K562 (cell line): ENCODE measurements at regions not wholly inside any gene's neighbourhood (a gene's known extent, or its start where the extent isn't known, plus 50 kb on each side); places are given as distances from the start of the nearest gene placed in this dataset.

Source experiments
- ATAC-seq: fragments of 200-7000 bp; cut with Tn5 transposase; 3 replicates; pipeline ENCODE4 v1.9.1; 2020; ENCODE audit warnings: moderate library complexity
- BruUV-seq: library from RNA; stranded (reverse); fragments of 400-500 nt; replicated peaks from 2 replicates; lab custom pipeline; 2021; lab: Mats Ljungman, UMichigan
- CTCF ChIA-PET: fragments of 300-600 bp; formaldehyde crosslinking; extraction: SDS; loops from one replicate; lab custom pipeline; 2021; ENCODE audit warnings: low intra/inter-chr PET ratio; lab: Yijun Ruan, JAX
- POLR2A ChIA-PET: fragments of 300-600, 350-650 bp; sonication (Branson Sonifier 250); formaldehyde crosslinking; extraction: SDS; loops from one replicate; lab custom pipeline; 2021; ENCODE audit warnings: antibody characterized with exemption, inconsistent platforms; lab: Yijun Ruan, JAX
- DNase-seq, 4 experiments: peaks; one replicate each; pipeline versions ENCODE4 v3.0.0 to v3.0.0-alpha.2; 2011 to 2018; ENCODE audit warnings: low spot score in 3 of 4, mixed read lengths in 3 of 4; ENCODE audit errors: extremely low read depth in 1 of 4
- FAIRE-seq: peaks from 2 replicates; lab custom pipeline; 2011; peaks lifted over from hg19 to GRCh38; lab: Jason Lieb, UNC
- H2AFZ ChIP-seq: 2 replicates; pipeline ENCODE4 v1.6.0; 2011; ENCODE audit warnings: low read depth, low read length, control low read depth, inconsistent platforms
- H3K27ac ChIP-seq: fragments of 200-600 bp; 3 replicates; pipeline ENCODE4 v1.8.0; 2011; ENCODE audit warnings: low read depth, mild to moderate bottlenecking, control low read depth, inconsistent platforms, low read length, moderate library complexity, mixed read lengths; ENCODE audit errors: extremely low read depth
- H3K27me3 ChIP-seq, 2 experiments: fragments of 300-600 bp in 1 of 2; 2 replicates in 1 of 2; 3 replicates in 1 of 2; pipeline versions ENCODE4 v1.6.0 to v1.8.0; 2011; ENCODE audit warnings: inconsistent platforms in 2 of 2, low read length in 2 of 2, mild to moderate bottlenecking in 1 of 2, mixed read lengths in 1 of 2, moderate library complexity in 1 of 2; ENCODE audit not compliant: control insufficient read depth in 2 of 2, insufficient read depth in 2 of 2
- H3K36me3 ChIP-seq: fragments of 300-600 bp; 3 replicates; pipeline ENCODE4 v1.8.0; 2011; ENCODE audit warnings: mild to moderate bottlenecking, low read length, inconsistent platforms; ENCODE audit not compliant: control insufficient read depth, insufficient read depth
- H3K4me1 ChIP-seq, 2 experiments: fragments of 200-600 bp in 1 of 2; replicated peaks in 1 of 2; 2 replicates in 1 of 2; 3 replicates in 1 of 2; pipeline versions ENCODE4 v1.5.1 to v1.8.0; 2011; ENCODE audit warnings: inconsistent platforms in 2 of 2, low read length in 2 of 2, mild to moderate bottlenecking in 1 of 2, mixed read lengths in 1 of 2, moderate library complexity in 1 of 2; ENCODE audit not compliant: control insufficient read depth in 2 of 2, insufficient read depth in 2 of 2
- H3K4me2 ChIP-seq: 2 replicates; pipeline ENCODE4 v1.6.1; 2011; ENCODE audit warnings: low read length, control low read depth, inconsistent platforms, mixed read lengths; ENCODE audit not compliant: insufficient read depth
- H3K4me3 ChIP-seq: fragments of 200-600 bp; sonication (generic), shearing (Covaris generic); 2 replicates; pipeline ENCODE4 v1.5.1; 2016; ENCODE audit warnings: control low read depth, inconsistent platforms
- H3K79me2 ChIP-seq: fragments of 200-600 bp; 3 replicates; pipeline ENCODE4 v1.8.0; 2011; ENCODE audit warnings: low read length, inconsistent platforms; ENCODE audit not compliant: control insufficient read depth, insufficient read depth
- H3K9ac ChIP-seq, 2 experiments: 2 replicates each; pipeline versions ENCODE4 v1.6.0 to v1.6.1; 2011; ENCODE audit warnings: low read depth in 2 of 2, low read length in 2 of 2, control low read depth in 1 of 2, inconsistent platforms in 1 of 2, mild to moderate bottlenecking in 1 of 2, mixed read lengths in 1 of 2; ENCODE audit not compliant: insufficient read depth in 1 of 2
- H3K9me1 ChIP-seq: one replicate; pipeline ENCODE4 v1.6.0; 2011; ENCODE audit warnings: inconsistent platforms, mild to moderate bottlenecking, low read length, moderate library complexity; ENCODE audit not compliant: control insufficient read depth, insufficient read depth
- H3K9me3 ChIP-seq: replicated peaks from 2 replicates; pipeline ENCODE4 v1.5.1; 2011; ENCODE audit warnings: low read depth, low read length, inconsistent platforms; ENCODE audit not compliant: control insufficient read depth, insufficient read depth
- H4K20me1 ChIP-seq: replicated peaks from 2 replicates; pipeline ENCODE4 v1.6.1; 2011; ENCODE audit warnings: low read length, inconsistent platforms, mixed read lengths; ENCODE audit not compliant: control insufficient read depth, insufficient read depth
- ASH1L ChIP-seq: fragments of 450-650 bp; IDR thresholded peaks from 2 replicates; pipeline ENCODE4 v1.6.1; 2018; ENCODE audit warnings: borderline replicate concordance, mild to moderate bottlenecking, low read depth; ENCODE audit not compliant: partially characterized antibody
- ESRRB ChIP-seq: fragments of 250-450 bp; sonication (Bioruptor Pico); IDR thresholded peaks from 2 replicates; pipeline ENCODE4 v1.5.0; 2020; ENCODE audit warnings: mild to moderate bottlenecking, moderate library complexity, borderline replicate concordance
- FOXK1 ChIP-seq: sonication (generic); formaldehyde crosslinking; IDR thresholded peaks from 2 replicates; pipeline ENCODE4 v1.8.0; 2022; ENCODE audit warnings: missing genetic modification reagents, mild to moderate bottlenecking, borderline replicate concordance
- FUS ChIP-seq: fragments of 200-400 bp; formaldehyde crosslinking; optimal IDR thresholded peaks from 2 replicates; pipeline ENCODE3; 2017; ENCODE audit warnings: low read depth, low read length
- HNRNPK ChIP-seq: fragments of 200-400 bp; formaldehyde crosslinking; IDR thresholded peaks from one replicate; pipeline ENCODE4 v1.6.1; 2018; ENCODE audit warnings: mild to moderate bottlenecking, low read depth, low read length; ENCODE audit not compliant: poor library complexity, severe bottlenecking
- MAFK ChIP-seq: IDR thresholded peaks from 2 replicates; pipeline ENCODE4 v1.6.1; 2011; ENCODE audit warnings: low read length, improper control_type of control experiment
- MXI1 ChIP-seq: IDR thresholded peaks from 2 replicates; pipeline ENCODE4 v1.6.1; 2011; ENCODE audit warnings: low read depth, mild to moderate bottlenecking, improper control_type of control experiment, low read length
- NFIC ChIP-seq: fragments of 450-650 bp; IDR thresholded peaks from 2 replicates; pipeline ENCODE4 v1.6.1; 2017; ENCODE audit warnings: mild to moderate bottlenecking, inconsistent platforms
- PTRF ChIP-seq: fragments of 450-650 bp; IDR thresholded peaks from 2 replicates; pipeline ENCODE4 v1.6.1; 2016; ENCODE audit warnings: mild to moderate bottlenecking, missing genetic modification characterization, missing compliant biosample characterization
- RBM17 ChIP-seq: fragments of 200-400 bp; formaldehyde crosslinking; IDR thresholded peaks from 2 replicates; pipeline ENCODE4 v1.6.1; 2017; ENCODE audit warnings: low read depth, mild to moderate bottlenecking, low read length, borderline replicate concordance
- SPI1 ChIP-seq: IDR thresholded peaks from 2 replicates; pipeline ENCODE4 v1.6.1; 2011; ENCODE audit warnings: low read depth, low read length, control low read depth, borderline replicate concordance
- SREBF1 ChIP-seq: fragments of 150-350 bp; IDR thresholded peaks from 2 replicates; pipeline ENCODE4 v1.6.1; 2014; ENCODE audit warnings: antibody characterized with exemption, low read depth, low read length, borderline replicate concordance
- SRSF3 ChIP-seq: fragments of 200-400 bp; formaldehyde crosslinking; IDR thresholded peaks from 2 replicates; pipeline ENCODE4 v1.6.1; 2016; ENCODE audit warnings: mild to moderate bottlenecking, low read length, moderate library complexity; ENCODE audit not compliant: insufficient read depth
- SUPT5H ChIP-seq: fragments of 450-650 bp; IDR thresholded peaks from 2 replicates; pipeline ENCODE4 v1.6.1; 2016
- TAL1 ChIP-seq: fragments of 450-650 bp; IDR thresholded peaks from 2 replicates; pipeline ENCODE4 v1.6.1; 2016; ENCODE audit warnings: mild to moderate bottlenecking
- ZNF76 ChIP-seq: fragments of 250-450 bp; sonication (Bioruptor Pico); IDR thresholded peaks from 2 replicates; pipeline ENCODE4 v1.4.0; 2020; ENCODE audit warnings: mild to moderate bottlenecking, moderate library complexity, borderline replicate concordance
- WGBS: fragments of 100-300 bp; shearing (Covaris generic); methylation state at CpG from one replicate; pipeline ENCODE4 v1.1.6; 2016; ENCODE audit warnings: low coverage, mixed read lengths; ENCODE audit not compliant: insufficient coverage; ENCODE audit errors: missing lambda C conversion rate; 5-methylcytosine and 5-hydroxymethylcytosine counted together
- in situ Hi-C: fragments of 300-500 bp; cut with MboI; formaldehyde crosslinking; loops from 4 replicates; pipeline ENCODE4 v1.15.0; 2018; ENCODE audit warnings: inconsistent platforms, mixed read lengths
- intact Hi-C: fragments of 100-400 bp; cut with micrococcal nuclease; formaldehyde crosslinking; loops from 2 replicates; pipeline ENCODE4 v1.14.2; 2022
- TF ChIP-seq, protein P1 (sequence below): IDR thresholded peaks from 2 replicates; pipeline ENCODE4 v1.6.1; 2011; ENCODE audit not compliant: insufficient read length; ENCODE audit errors: extremely low read depth
- TF ChIP-seq, protein P2 (sequence below): fragments of 250-450 bp; sonication (Bioruptor Pico); IDR thresholded peaks from 2 replicates; pipeline ENCODE4 v1.8.0; 2022; ENCODE audit warnings: inconsistent platforms, mild to moderate bottlenecking, moderate library complexity, borderline replicate concordance
- TF ChIP-seq, protein P3 (sequence below): fragments of 450-650 bp; formaldehyde crosslinking; IDR thresholded peaks from 2 replicates; pipeline ENCODE4 v1.4.0; 2020; ENCODE audit warnings: mild to moderate bottlenecking, moderate library complexity

DNA sequence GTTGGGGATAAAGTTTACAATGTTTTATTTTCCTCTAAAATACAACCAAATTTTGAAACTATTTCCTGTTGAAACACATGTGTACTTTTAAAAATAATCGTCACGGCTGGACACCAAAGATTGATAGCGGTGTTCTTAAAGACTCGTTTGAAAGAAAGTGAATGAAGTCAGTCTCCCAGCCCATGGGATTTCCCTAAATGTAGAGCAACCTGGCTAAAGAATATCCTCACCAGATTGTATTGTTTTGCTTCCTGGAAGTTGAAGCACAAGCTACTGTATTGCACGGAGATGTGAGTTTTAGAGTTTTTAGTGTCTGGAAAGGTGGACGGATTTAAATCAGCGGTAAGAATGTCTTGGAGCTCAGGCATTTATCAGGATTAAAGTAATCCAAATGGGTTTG, 189.5 kb downstream of the THBS2 start (continued):
- TF ChIP-seq ESRRB (CRISPR knock-in tag) (no peak), PTRF (tag) (no peak), TAL1 (no peak), FUS (no peak)

DNA sequence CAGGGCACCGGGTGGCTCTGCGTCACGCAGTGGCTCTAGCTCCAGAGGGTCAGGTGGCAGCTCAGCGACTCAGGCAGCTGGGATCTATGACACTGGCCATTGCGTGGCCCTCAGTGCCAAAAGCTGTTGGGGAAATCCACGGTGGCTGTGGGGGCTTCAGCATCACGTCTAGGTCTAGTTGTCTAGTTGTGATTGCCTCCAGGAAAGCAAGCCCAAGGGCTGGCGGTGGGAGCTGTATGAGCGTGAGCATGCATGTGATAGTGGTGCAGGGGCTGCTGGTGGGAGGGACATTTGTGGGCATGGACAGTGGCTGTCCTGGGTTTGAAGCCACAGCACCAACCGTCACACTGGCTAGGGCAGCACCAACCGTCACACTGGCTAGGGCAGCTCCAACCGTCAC, 191.4 kb downstream of the THBS2 start:
- H3K4me1 ChIP-seq = 0 out of 5 replicates have a peak, but pooled peaks cover 0 to 2% of the 10 kb centered on the region in 2 experiments
- no TSS peak for BruUV-seq
- no peaks in the 10 kb centered on the region for H4K20me1 ChIP-seq
- no peaks in the 10 kb centered on the region for H3K79me2 ChIP-seq
- ATAC-seq (no peak), FAIRE-seq (no peak), DNase-seq (no peak)
- no peak overlapping the region for H3K4me2 ChIP-seq
- intact Hi-C loops = no loop called here
- no peaks in the 10 kb centered on the region for H3K9me3 ChIP-seq
- POLR2A ChIA-PET = no interaction called here
- no peaks in the 10 kb centered on the region for H3K9me1 ChIP-seq
- no peaks in the 10 kb centered on the region for H3K36me3 ChIP-seq
- H2AFZ ChIP-seq = no peak overlapping the region
- no peak overlapping the region for H3K27ac ChIP-seq
- WGBS = 1% methylated on average over 12 of the region's 12 CpGs
- H3K27me3 ChIP-seq = peaks cover 4 to 29% of the 10 kb centered on the region in 2 experiments; a peak in 2 of 5 replicates
- no peak overlapping the region for H3K4me3 ChIP-seq
- H3K9ac ChIP-seq = no peak overlapping the region
- TF ChIP-seq, protein P1, sequence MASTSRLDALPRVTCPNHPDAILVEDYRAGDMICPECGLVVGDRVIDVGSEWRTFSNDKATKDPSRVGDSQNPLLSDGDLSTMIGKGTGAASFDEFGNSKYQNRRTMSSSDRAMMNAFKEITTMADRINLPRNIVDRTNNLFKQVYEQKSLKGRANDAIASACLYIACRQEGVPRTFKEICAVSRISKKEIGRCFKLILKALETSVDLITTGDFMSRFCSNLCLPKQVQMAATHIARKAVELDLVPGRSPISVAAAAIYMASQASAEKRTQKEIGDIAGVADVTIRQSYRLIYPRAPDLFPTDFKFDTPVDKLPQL = no peak
- no peak for TF ChIP-seq SUPT5H
- TF ChIP-seq, protein P2, sequence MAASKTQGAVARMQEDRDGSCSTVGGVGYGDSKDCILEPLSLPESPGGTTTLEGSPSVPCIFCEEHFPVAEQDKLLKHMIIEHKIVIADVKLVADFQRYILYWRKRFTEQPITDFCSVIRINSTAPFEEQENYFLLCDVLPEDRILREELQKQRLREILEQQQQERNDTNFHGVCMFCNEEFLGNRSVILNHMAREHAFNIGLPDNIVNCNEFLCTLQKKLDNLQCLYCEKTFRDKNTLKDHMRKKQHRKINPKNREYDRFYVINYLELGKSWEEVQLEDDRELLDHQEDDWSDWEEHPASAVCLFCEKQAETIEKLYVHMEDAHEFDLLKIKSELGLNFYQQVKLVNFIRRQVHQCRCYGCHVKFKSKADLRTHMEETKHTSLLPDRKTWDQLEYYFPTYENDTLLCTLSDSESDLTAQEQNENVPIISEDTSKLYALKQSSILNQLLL (CRISPR knock-in tag) = no peak
- no peak for TF ChIP-seq RBM17
- no peak for TF ChIP-seq NFIC
- no peak for TF ChIP-seq MXI1
- TF ChIP-seq MAFK = no peak
- TF ChIP-seq ASH1L = no peak
- no peak for TF ChIP-seq HNRNPK
- TF ChIP-seq, protein P3, sequence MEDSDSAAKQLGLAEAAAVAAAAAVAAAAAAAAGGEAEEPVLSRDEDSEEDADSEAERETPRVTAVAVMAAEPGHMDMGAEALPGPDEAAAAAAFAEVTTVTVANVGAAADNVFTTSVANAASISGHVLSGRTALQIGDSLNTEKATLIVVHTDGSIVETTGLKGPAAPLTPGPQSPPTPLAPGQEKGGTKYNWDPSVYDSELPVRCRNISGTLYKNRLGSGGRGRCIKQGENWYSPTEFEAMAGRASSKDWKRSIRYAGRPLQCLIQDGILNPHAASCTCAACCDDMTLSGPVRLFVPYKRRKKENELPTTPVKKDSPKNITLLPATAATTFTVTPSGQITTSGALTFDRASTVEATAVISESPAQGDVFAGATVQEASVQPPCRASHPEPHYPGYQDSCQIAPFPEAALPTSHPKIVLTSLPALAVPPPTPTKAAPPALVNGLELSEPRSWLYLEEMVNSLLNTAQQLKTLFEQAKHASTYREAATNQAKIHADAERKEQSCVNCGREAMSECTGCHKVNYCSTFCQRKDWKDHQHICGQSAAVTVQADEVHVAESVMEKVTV = no peak
- TF ChIP-seq SPI1 = no peak
- no peak for TF ChIP-seq SRSF3
- TF ChIP-seq ZNF76 (CRISPR knock-in tag) = no peak
- no peak for TF ChIP-seq SREBF1
- no peak for TF ChIP-seq FOXK1
- CTCF ChIA-PET = no interaction called here
- in situ Hi-C loops = no loop called here
